Neuron (in vitro differentiated cells): ENCODE measurements at regions not wholly inside any gene's neighbourhood (a gene's known extent, or its start where the extent isn't known, plus 50 kb on each side); places are given as distances from the start of the nearest gene placed in this dataset.
"Not testable (repeated sequence)": the region's sequence is repeated elsewhere in the genome, so short reads cannot be mapped to it uniquely, and the experiment has no call there.

Source experiments
- H2AFZ ChIP-seq: one replicate; pipeline ENCODE4 v1.6.1; 2013; ENCODE audit warnings: low read depth, mild to moderate bottlenecking, inconsistent platforms, low read length, moderate library complexity
- H3K27me3 ChIP-seq: one replicate; pipeline ENCODE4 v1.6.1; 2013; ENCODE audit warnings: low read length; ENCODE audit not compliant: insufficient read depth
- H3K36me3 ChIP-seq: one replicate; pipeline ENCODE4 v1.6.1; 2013; ENCODE audit warnings: low read length; ENCODE audit not compliant: insufficient read depth
- H3K4me1 ChIP-seq: one replicate; pipeline ENCODE4 v1.6.1; 2013; ENCODE audit warnings: low read length; ENCODE audit not compliant: insufficient read depth
- H3K4me3 ChIP-seq: 2 replicates; pipeline ENCODE4 v1.5.1; 2013; ENCODE audit warnings: mild to moderate bottlenecking, low read length, moderate library complexity
- H3K9me3 ChIP-seq: one replicate; pipeline ENCODE4 v1.6.1; 2013; ENCODE audit warnings: low read length

- not testable (repeated sequence) for H3K4me1 ChIP-seq, H3K36me3 ChIP-seq, H3K9me3 ChIP-seq, H3K27me3 ChIP-seq, H3K4me3 ChIP-seq, H2AFZ ChIP-seq
These were observed 98.9 kb upstream of the NOX4 start for GRCh38 chr11:89590008-89590632.

- H3K9me3 ChIP-seq, H3K4me1 ChIP-seq, H3K27me3 ChIP-seq, H3K36me3 ChIP-seq, H3K4me3 ChIP-seq, H2AFZ ChIP-seq: not testable (repeated sequence)
These were observed 108.8 kb upstream of the TRIM77 start for GRCh38 chr11:89601263-89601662.

- no peaks in the 10 kb centered on the region for H3K4me1 ChIP-seq
- no peaks in the 10 kb centered on the region for H3K27me3 ChIP-seq
- H3K36me3 ChIP-seq = no peaks in the 10 kb centered on the region
- no peak overlapping the region for H3K4me3 ChIP-seq
- no peak overlapping the region for H2AFZ ChIP-seq
- H3K9me3 ChIP-seq = no peaks in the 10 kb centered on the region
These were observed 105.8 kb upstream of the TRIM77 start for GRCh38 chr11:89604281-89604680.

GRCh38 chr11:89606845-89607244 is 103.3 kb upstream of the TRIM77 start:
- not testable (repeated sequence) for H3K4me3 ChIP-seq, H2AFZ ChIP-seq, H3K4me1 ChIP-seq, H3K9me3 ChIP-seq, H3K36me3 ChIP-seq, H3K27me3 ChIP-seq

GRCh38 chr11:89607497-89607896 is 102.6 kb upstream of the TRIM77 start:
- H3K36me3 ChIP-seq, H3K9me3 ChIP-seq, H3K4me3 ChIP-seq, H3K27me3 ChIP-seq, H2AFZ ChIP-seq, H3K4me1 ChIP-seq: not testable (repeated sequence)

GRCh38 chr11:89608234-89608966 is 101.7 kb upstream of the TRIM77 start:
- no peak overlapping the region for H3K4me3 ChIP-seq
- H2AFZ ChIP-seq = no peak overlapping the region
- H3K36me3 ChIP-seq = no peaks in the 10 kb centered on the region
- no peaks in the 10 kb centered on the region for H3K9me3 ChIP-seq
- H3K4me1 ChIP-seq = no peaks in the 10 kb centered on the region
- no peaks in the 10 kb centered on the region for H3K27me3 ChIP-seq

- H3K36me3 ChIP-seq = no peaks in the 10 kb centered on the region
- no peak overlapping the region for H3K4me3 ChIP-seq
- no peak overlapping the region for H2AFZ ChIP-seq
- H3K4me1 ChIP-seq = no peaks in the 10 kb centered on the region
- no peaks in the 10 kb centered on the region for H3K27me3 ChIP-seq
- no peaks in the 10 kb centered on the region for H3K9me3 ChIP-seq
These were observed 98.0 kb upstream of the TRIM77 start for GRCh38 chr11:89612096-89612495.

- Histone ChIP-seq H3K4me3 (no peak overlapping the region), H2AFZ (no peak overlapping the region), H3K36me3 (no peaks in the 10 kb centered on the region), H3K9me3 (no peaks in the 10 kb centered on the region), H3K4me1 (no peaks in the 10 kb centered on the region), H3K27me3 (no peaks in the 10 kb centered on the region)
These were observed 96.2 kb upstream of the TRIM77 start for GRCh38 chr11:89613911-89614310.

GRCh38 chr11:89614428-89614827 is 95.7 kb upstream of the TRIM77 start:
- not testable (repeated sequence) for H3K9me3 ChIP-seq, H2AFZ ChIP-seq, H3K36me3 ChIP-seq, H3K4me3 ChIP-seq, H3K4me1 ChIP-seq, H3K27me3 ChIP-seq

- not testable (repeated sequence) for H3K36me3 ChIP-seq, H3K4me1 ChIP-seq, H3K4me3 ChIP-seq, H3K27me3 ChIP-seq, H3K9me3 ChIP-seq
- H2AFZ ChIP-seq = peak overlapping the region; percentile 3
These were observed 94.5 kb upstream of the TRIM77 start for GRCh38 chr11:89615642-89616041.

- H3K27me3 ChIP-seq, H3K9me3 ChIP-seq, H3K4me1 ChIP-seq, H3K4me3 ChIP-seq, H3K36me3 ChIP-seq: not testable (repeated sequence)
- H2AFZ ChIP-seq = peak overlapping the region; percentile 3
These were observed 93.9 kb upstream of the TRIM77 start for GRCh38 chr11:89616161-89616560.

- H3K27me3 ChIP-seq, H3K36me3 ChIP-seq, H3K4me3 ChIP-seq, H3K9me3 ChIP-seq: not testable (repeated sequence)
- H2AFZ ChIP-seq = peak overlapping the region; percentile 92
- H3K4me1 ChIP-seq = peaks cover 15% of the 10 kb centered on the region
These were observed 93.0 kb upstream of the TRIM77 start for GRCh38 chr11:89616999-89617602.

- not testable (repeated sequence) for H3K27me3 ChIP-seq, H3K9me3 ChIP-seq, H2AFZ ChIP-seq, H3K4me3 ChIP-seq, H3K36me3 ChIP-seq
- H3K4me1 ChIP-seq = peaks cover 15% of the 10 kb centered on the region
These were observed 89.4 kb upstream of the TRIM77 start for GRCh38 chr11:89620721-89621120.

- Histone ChIP-seq H3K9me3 (no peaks in the 10 kb centered on the region), H3K4me1 (peaks cover 11% of the 10 kb centered on the region), H2AFZ (no peak overlapping the region), H3K36me3 (no peaks in the 10 kb centered on the region), H3K27me3 (no peaks in the 10 kb centered on the region), H3K4me3 (no peak overlapping the region)
These were observed 84.9 kb upstream of the TRIM77 start for GRCh38 chr11:89625171-89625570.
